ENCODE measurements at regions not wholly inside any gene's neighbourhood (a gene's known extent, or its start where the extent isn't known, plus 50 kb on each side); places are given as distances from the start of the nearest gene placed in this dataset.
A peak's percentile ranks its signal among the peaks of the same experiment; 100 is the strongest.
"Not testable (repeated sequence)": the region's sequence is repeated elsewhere in the genome, so short reads cannot be mapped to it uniquely, and the experiment has no call there.

DNA sequence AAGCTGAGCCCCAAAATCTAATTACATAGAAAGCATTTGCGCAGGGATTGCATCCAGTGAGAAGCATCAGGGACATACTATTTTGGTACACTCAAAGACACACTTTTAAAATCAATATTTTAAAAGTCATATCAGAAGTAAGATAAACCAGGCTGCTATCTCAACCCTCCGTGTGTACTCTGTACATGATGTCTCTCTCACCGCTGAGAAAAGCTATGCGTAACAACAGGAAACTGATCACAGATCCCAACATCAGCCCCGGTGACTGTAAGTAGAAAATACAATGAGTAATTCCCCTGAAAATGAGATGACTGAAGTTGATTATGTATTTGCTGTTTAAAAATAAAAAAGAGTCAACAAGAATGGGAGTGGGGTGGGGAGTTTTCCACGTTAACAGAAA is 329.8 kb downstream of the BCL2L11 start:
- H2AFZ ChIP-seq (replicated peaks; ENCODE audit: low read length, poor library complexity); H3K27ac ChIP-seq (ENCODE audit: insufficient read depth, low read length); H3K27me3 ChIP-seq (ENCODE audit: control insufficient read depth, insufficient read depth, low read length); H2AK5ac ChIP-seq (ENCODE audit: low read depth, low read length); H3K4ac ChIP-seq (ENCODE audit: low read depth, low read length); H3K18ac ChIP-seq (ENCODE audit: low read depth, low read length); H2AK9ac ChIP-seq (replicated peaks; ENCODE audit: low read depth, low read length, poor library complexity); H3K9ac ChIP-seq (ENCODE audit: low read depth, low read length); H3K4me2 ChIP-seq (ENCODE audit: low read depth, low read length); CTCF ChIA-PET; H2BK15ac ChIP-seq (ENCODE audit: low read depth, low read length); H3K79me1 ChIP-seq (ENCODE audit: low read depth in 1 of 2, low read length in 2 of 2); in situ Hi-C loops (cut with MboI; ENCODE audit: low sequenced_read_pairs); H4K5ac ChIP-seq (ENCODE audit: low read depth, low read length); POLR2A ChIA-PET (ENCODE audit: unreplicated experiment); H3K4me1 ChIP-seq (ENCODE audit: control insufficient read depth, insufficient read depth, low read length); H3K9me3 ChIP-seq (ENCODE audit: control insufficient read depth, insufficient read depth, low read length); ATAC-seq (ENCODE audit: low read depth); H2BK5ac ChIP-seq (ENCODE audit: low read depth, low read length, poor library complexity, severe bottlenecking); H3K23ac ChIP-seq (ENCODE audit: low read depth, low read length); DNase-seq; H3K36me3 ChIP-seq (ENCODE audit: control insufficient read depth, insufficient read depth, low read length); BruUV-seq (replicated peaks); intact Hi-C loops (cut with micrococcal nuclease); H2BK20ac ChIP-seq (ENCODE audit: low read depth, low read length); H4K8ac ChIP-seq (ENCODE audit: low read depth in 2 of 2, low read length in 2 of 2); H2BK120ac ChIP-seq (ENCODE audit: low read depth, low read length); dilution Hi-C loops (cut with HindIII; ENCODE audit: low sequenced_read_pairs, unreplicated experiment); H3K9me1 ChIP-seq (ENCODE audit: insufficient read depth, low read length); H3K14ac ChIP-seq (replicated peaks; ENCODE audit: low read depth, low read length); H3K4me3 ChIP-seq (ENCODE audit: insufficient read depth, low read depth, low read length); H4K91ac ChIP-seq (ENCODE audit: insufficient read depth, low read depth, low read length); H3K56ac ChIP-seq (ENCODE audit: extremely low read depth, insufficient read depth, low read length): not testable (repeated sequence)
- WGBS, 2 experiments (ENCODE audit: extremely low coverage in 2 of 2, insufficient read length in 1 of 2) = no CpG with 5 or more reads among the region's 6 CpGs
- H4K20me1 ChIP-seq (ENCODE audit: insufficient read depth, low read length) = peaks cover 22% of the 10 kb centered on the region

GRCh38 chr2:111451692-111452199 is 331.0 kb downstream of the BCL2L11 start:
- CTCF ChIA-PET; H3K9ac ChIP-seq (ENCODE audit: low read depth, low read length); POLR2A ChIA-PET (ENCODE audit: unreplicated experiment); H3K56ac ChIP-seq (ENCODE audit: extremely low read depth, insufficient read depth, low read length); H3K9me3 ChIP-seq (ENCODE audit: control insufficient read depth, insufficient read depth, low read length); H2AK5ac ChIP-seq (ENCODE audit: low read depth, low read length); H2AFZ ChIP-seq (replicated peaks; ENCODE audit: low read length, poor library complexity); H4K8ac ChIP-seq (ENCODE audit: low read depth in 2 of 2, low read length in 2 of 2); H3K23ac ChIP-seq (ENCODE audit: low read depth, low read length); H3K18ac ChIP-seq (ENCODE audit: low read depth, low read length); ATAC-seq (ENCODE audit: low read depth); in situ Hi-C loops (cut with MboI; ENCODE audit: low sequenced_read_pairs); H3K4me3 ChIP-seq (ENCODE audit: insufficient read depth, low read depth, low read length); DNase-seq; H3K4ac ChIP-seq (ENCODE audit: low read depth, low read length); H2BK15ac ChIP-seq (ENCODE audit: low read depth, low read length); H4K5ac ChIP-seq (ENCODE audit: low read depth, low read length); H3K36me3 ChIP-seq (ENCODE audit: control insufficient read depth, insufficient read depth, low read length); H3K27ac ChIP-seq (ENCODE audit: insufficient read depth, low read length); H2AK9ac ChIP-seq (replicated peaks; ENCODE audit: low read depth, low read length, poor library complexity); BruUV-seq (replicated peaks); H3K27me3 ChIP-seq (ENCODE audit: control insufficient read depth, insufficient read depth, low read length); H3K4me1 ChIP-seq (ENCODE audit: control insufficient read depth, insufficient read depth, low read length); H2BK120ac ChIP-seq (ENCODE audit: low read depth, low read length); H2BK20ac ChIP-seq (ENCODE audit: low read depth, low read length); H3K9me1 ChIP-seq (ENCODE audit: insufficient read depth, low read length); H4K91ac ChIP-seq (ENCODE audit: insufficient read depth, low read depth, low read length); intact Hi-C loops (cut with micrococcal nuclease); dilution Hi-C loops (cut with HindIII; ENCODE audit: low sequenced_read_pairs, unreplicated experiment); H3K79me1 ChIP-seq (ENCODE audit: low read depth in 1 of 2, low read length in 2 of 2): not testable (repeated sequence)
- Histone ChIP-seq H3K14ac (replicated peaks; ENCODE audit: low read depth, low read length) (peak overlapping the region; percentile 51; the same call in 1 of the 2 replicates), H4K20me1 (ENCODE audit: insufficient read depth, low read length) (peaks cover 30% of the 10 kb centered on the region), H2BK5ac (ENCODE audit: low read depth, low read length, poor library complexity, severe bottlenecking) (peak overlapping the region; percentile 19), H3K4me2 (ENCODE audit: low read depth, low read length) (peak overlapping the region; percentile 4; the same call in 1 of the 2 replicates)
- WGBS, 2 experiments (ENCODE audit: extremely low coverage in 2 of 2, insufficient read length in 1 of 2) = no CpG with 5 or more reads among the region's 9 CpGs
